C4-2B (cell line): ENCODE measurements at regions not wholly inside any gene's neighbourhood (a gene's known extent, or its start where the extent isn't known, plus 50 kb on each side); places are given as distances from the start of the nearest gene placed in this dataset.

Experiments used
- ZFX ChIP-seq: fragments of 450-650 bp; IDR thresholded peaks from 2 replicates; pipeline ENCODE4 v1.6.1; 2017
- TF ChIP-seq, protein P1 (sequence below): fragments of 450-650 bp; conservative IDR thresholded peaks from 2 replicates; pipeline ENCODE4 v1.5.1; 2017; ENCODE audit warnings: mild to moderate bottlenecking

DNA sequence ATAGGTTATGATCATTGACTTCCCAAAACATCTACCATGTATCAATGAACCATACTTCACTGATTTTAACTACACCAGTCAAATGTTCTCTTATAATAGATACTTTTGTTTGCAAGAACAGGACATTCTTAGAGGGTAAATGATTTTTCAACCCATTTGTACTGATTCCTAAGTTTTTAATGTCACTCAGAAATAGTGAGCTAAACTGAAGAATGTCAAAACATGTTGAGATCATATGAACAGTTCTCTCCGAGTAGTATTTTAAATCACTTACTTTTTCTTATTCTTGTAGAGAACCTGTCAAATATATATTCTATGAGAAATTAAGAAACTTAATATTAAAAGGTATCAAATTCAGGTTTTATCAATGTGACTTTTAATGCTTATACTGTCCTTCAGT is 1362.9 kb upstream of the SLC39A10 start:
- TF ChIP-seq, protein P1, sequence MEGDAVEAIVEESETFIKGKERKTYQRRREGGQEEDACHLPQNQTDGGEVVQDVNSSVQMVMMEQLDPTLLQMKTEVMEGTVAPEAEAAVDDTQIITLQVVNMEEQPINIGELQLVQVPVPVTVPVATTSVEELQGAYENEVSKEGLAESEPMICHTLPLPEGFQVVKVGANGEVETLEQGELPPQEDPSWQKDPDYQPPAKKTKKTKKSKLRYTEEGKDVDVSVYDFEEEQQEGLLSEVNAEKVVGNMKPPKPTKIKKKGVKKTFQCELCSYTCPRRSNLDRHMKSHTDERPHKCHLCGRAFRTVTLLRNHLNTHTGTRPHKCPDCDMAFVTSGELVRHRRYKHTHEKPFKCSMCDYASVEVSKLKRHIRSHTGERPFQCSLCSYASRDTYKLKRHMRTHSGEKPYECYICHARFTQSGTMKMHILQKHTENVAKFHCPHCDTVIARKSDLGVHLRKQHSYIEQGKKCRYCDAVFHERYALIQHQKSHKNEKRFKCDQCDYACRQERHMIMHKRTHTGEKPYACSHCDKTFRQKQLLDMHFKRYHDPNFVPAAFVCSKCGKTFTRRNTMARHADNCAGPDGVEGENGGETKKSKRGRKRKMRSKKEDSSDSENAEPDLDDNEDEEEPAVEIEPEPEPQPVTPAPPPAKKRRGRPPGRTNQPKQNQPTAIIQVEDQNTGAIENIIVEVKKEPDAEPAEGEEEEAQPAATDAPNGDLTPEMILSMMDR = no peak
- no peak for TF ChIP-seq ZFX
